ENCODE measurements at regions not wholly inside any gene's neighbourhood (a gene's known extent, or its start where the extent isn't known, plus 50 kb on each side); places are given as distances from the start of the nearest gene placed in this dataset.
"Not testable (repeated sequence)": the region's sequence is repeated elsewhere in the genome, so short reads cannot be mapped to it uniquely, and the experiment has no call there.

- DNase-seq; H3K4me3 ChIP-seq (ENCODE audit: low read length); H3K9me3 ChIP-seq (ENCODE audit: control insufficient read depth, low read length); H3K27me3 ChIP-seq (ENCODE audit: control insufficient read depth, insufficient read depth); ATAC-seq; H3K4me1 ChIP-seq (ENCODE audit: control insufficient read depth, insufficient read depth, low read length); H3K27ac ChIP-seq (ENCODE audit: low read length); intact Hi-C loops (cut with DNase I): not testable (repeated sequence)
- WGBS = 94% methylated on average over 2 of the region's 2 CpGs
Measured at GRCh38 chr2:106320439-106320838, 126.3 kb upstream of the UXS1 start.

GRCh38 chr2:106316915-106317314, 122.8 kb upstream of the UXS1 start:
- no peaks in the 10 kb centered on the region for H3K27me3 ChIP-seq (ENCODE audit: control insufficient read depth, insufficient read depth)
- WGBS = 84% methylated on average over 2 of the region's 2 CpGs

GRCh38 chr2:106314444-106314843, 120.3 kb upstream of the UXS1 start:
- no peak for ATAC-seq
- no peaks in the 10 kb centered on the region for H3K4me1 ChIP-seq (ENCODE audit: control insufficient read depth, insufficient read depth, low read length)
- no peak overlapping the region for H3K27ac ChIP-seq (ENCODE audit: low read length)
- intact Hi-C loops (cut with DNase I) = no loop called here
- no peak overlapping the region for H3K4me3 ChIP-seq (ENCODE audit: low read length)
- DNase-seq = no peak
- 67% methylated on average over 3 of the region's 3 CpGs for WGBS
- H3K9me3 ChIP-seq (ENCODE audit: control insufficient read depth, low read length) = no peaks in the 10 kb centered on the region
- H3K27me3 ChIP-seq (ENCODE audit: control insufficient read depth, insufficient read depth) = no peaks in the 10 kb centered on the region

More at GRCh38 chr2:106316915-106317314, 122.8 kb upstream of the UXS1 start:
- H3K4me3 ChIP-seq (ENCODE audit: low read length) = no peak overlapping the region
- DNase-seq (no peak), ATAC-seq (no peak)
- H3K4me1 ChIP-seq (ENCODE audit: control insufficient read depth, insufficient read depth, low read length) = no peaks in the 10 kb centered on the region
- H3K27ac ChIP-seq (ENCODE audit: low read length) = no peak overlapping the region
- no peaks in the 10 kb centered on the region for H3K9me3 ChIP-seq (ENCODE audit: control insufficient read depth, low read length)
- intact Hi-C loops (cut with DNase I) = no loop called here

- H3K9me3 ChIP-seq (ENCODE audit: control insufficient read depth, low read length) = no peaks in the 10 kb centered on the region
- DNase-seq (no peak), ATAC-seq (no peak)
- intact Hi-C loops (cut with DNase I) = no loop called here
- no peak overlapping the region for H3K27ac ChIP-seq (ENCODE audit: low read length)
- no peaks in the 10 kb centered on the region for H3K4me1 ChIP-seq (ENCODE audit: control insufficient read depth, insufficient read depth, low read length)
- 90% methylated on average over 5 of the region's 5 CpGs for WGBS
- H3K27me3 ChIP-seq (ENCODE audit: control insufficient read depth, insufficient read depth) = no peaks in the 10 kb centered on the region
- no peak overlapping the region for H3K4me3 ChIP-seq (ENCODE audit: low read length)
Measured at GRCh38 chr2:106311041-106311370, 116.9 kb upstream of the UXS1 start.

GRCh38 chr2:106307860-106308259, 113.8 kb upstream of the UXS1 start:
- no peaks in the 10 kb centered on the region for H3K27me3 ChIP-seq (ENCODE audit: control insufficient read depth, insufficient read depth)
- no peak overlapping the region for H3K27ac ChIP-seq (ENCODE audit: low read length)
- intact Hi-C loops (cut with DNase I) = no loop called here
- ATAC-seq = no peak
- DNase-seq = no peak
- H3K4me3 ChIP-seq (ENCODE audit: low read length) = no peak overlapping the region
- no peaks in the 10 kb centered on the region for H3K4me1 ChIP-seq (ENCODE audit: control insufficient read depth, insufficient read depth, low read length)
- 69% methylated on average over 1 of the region's 1 CpG for WGBS
- no peaks in the 10 kb centered on the region for H3K9me3 ChIP-seq (ENCODE audit: control insufficient read depth, low read length)

DNA sequence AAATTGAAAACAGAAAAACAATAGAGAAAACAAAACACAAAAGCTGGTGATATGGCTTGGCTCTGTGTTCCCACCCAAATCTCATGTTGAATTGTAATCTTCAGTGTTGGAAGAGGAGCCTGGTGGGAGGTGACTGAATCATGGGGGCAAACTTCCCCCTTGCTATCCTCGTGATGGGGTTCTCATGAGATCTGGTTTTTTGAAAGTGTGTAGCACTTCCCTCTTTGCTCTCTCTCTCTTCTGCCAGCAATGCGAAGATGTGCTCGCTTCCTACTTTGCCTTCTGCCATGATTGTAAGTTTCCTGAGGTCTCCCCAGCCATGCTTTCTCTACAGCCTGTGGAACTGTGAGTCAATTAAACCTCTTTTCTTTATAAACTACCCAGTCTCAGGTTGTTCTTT, 112.3 kb upstream of the UXS1 start:
- H3K9me3 ChIP-seq (ENCODE audit: control insufficient read depth, low read length) = no peaks in the 10 kb centered on the region
- intact Hi-C loops (cut with DNase I) = no loop called here
- no peaks in the 10 kb centered on the region for H3K4me1 ChIP-seq (ENCODE audit: control insufficient read depth, insufficient read depth, low read length)
- no peak overlapping the region for H3K4me3 ChIP-seq (ENCODE audit: low read length)
- H3K27ac ChIP-seq (ENCODE audit: low read length) = no peak overlapping the region
- no peak for ATAC-seq
- WGBS = 73% methylated on average over 3 of the region's 3 CpGs
- DNase-seq = no peak
- no peaks in the 10 kb centered on the region for H3K27me3 ChIP-seq (ENCODE audit: control insufficient read depth, insufficient read depth)

- Histone ChIP-seq H3K9me3 (ENCODE audit: control insufficient read depth, low read length) (no peaks in the 10 kb centered on the region), H3K27me3 (ENCODE audit: control insufficient read depth, insufficient read depth) (no peaks in the 10 kb centered on the region), H3K27ac (ENCODE audit: low read length) (no peak overlapping the region), H3K4me3 (ENCODE audit: low read length) (no peak overlapping the region), H3K4me1 (ENCODE audit: control insufficient read depth, insufficient read depth, low read length) (no peaks in the 10 kb centered on the region)
- 83% methylated on average over 5 of the region's 5 CpGs for WGBS
- DNase-seq (no peak), ATAC-seq (no peak)
- intact Hi-C loops (cut with DNase I) = no loop called here
Measured at GRCh38 chr2:106304612-106305184, 110.6 kb upstream of the UXS1 start.

GRCh38 chr2:106299696-106300095, 105.6 kb upstream of the UXS1 start:
- WGBS = 43% methylated on average over 2 of the region's 2 CpGs
- DNase-seq = no peak
- Histone ChIP-seq H3K9me3 (ENCODE audit: control insufficient read depth, low read length) (no peaks in the 10 kb centered on the region), H3K27ac (ENCODE audit: low read length) (no peak overlapping the region), H3K27me3 (ENCODE audit: control insufficient read depth, insufficient read depth) (no peaks in the 10 kb centered on the region), H3K4me3 (ENCODE audit: low read length) (no peak overlapping the region), H3K4me1 (ENCODE audit: control insufficient read depth, insufficient read depth, low read length) (no peaks in the 10 kb centered on the region)
- no peak for ATAC-seq
- intact Hi-C loops (cut with DNase I) = no loop called here

DNA sequence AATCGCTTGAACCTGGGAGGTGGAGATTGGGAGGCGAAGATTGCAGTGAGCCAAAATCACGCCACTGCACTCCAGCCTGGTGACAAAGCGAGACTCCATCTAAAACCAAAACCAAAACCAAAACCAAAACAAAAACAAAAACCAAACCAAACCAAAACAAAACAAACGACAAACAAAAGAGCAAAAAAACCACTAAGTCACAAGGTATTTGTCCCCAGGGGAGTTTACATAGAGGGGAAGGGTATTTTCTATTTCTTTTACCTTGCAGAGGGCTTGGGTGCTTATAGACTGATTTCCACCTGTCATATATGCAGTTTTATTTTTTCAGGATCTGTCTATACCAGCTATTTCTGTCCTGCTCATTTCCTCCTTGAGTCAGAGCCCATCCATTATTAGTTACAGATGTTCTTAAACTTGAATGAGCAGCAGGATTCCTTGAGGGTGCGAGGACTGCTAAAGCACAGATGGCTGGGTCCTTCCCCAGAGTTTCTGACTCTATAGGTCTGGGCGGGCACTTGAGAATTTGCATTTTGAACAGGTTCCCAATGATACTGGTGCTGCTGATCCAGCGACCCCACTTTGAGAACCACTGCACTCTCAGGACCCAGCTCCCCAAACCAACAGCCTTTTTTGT, 102.2 kb upstream of the UXS1 start:
- Histone ChIP-seq H3K4me3 (ENCODE audit: low read length) (no peak overlapping the region), H3K9me3 (ENCODE audit: control insufficient read depth, low read length) (no peaks in the 10 kb centered on the region), H3K4me1 (ENCODE audit: control insufficient read depth, insufficient read depth, low read length) (no peaks in the 10 kb centered on the region), H3K27me3 (ENCODE audit: control insufficient read depth, insufficient read depth) (no peaks in the 10 kb centered on the region), H3K27ac (ENCODE audit: low read length) (no peak overlapping the region)
- intact Hi-C loops (cut with DNase I) = no loop called here
- 88% methylated on average over 8 of the region's 8 CpGs for WGBS
- ATAC-seq (no peak), DNase-seq (no peak)

- H3K4me3 ChIP-seq (ENCODE audit: low read length) = no peak overlapping the region
- no peaks in the 10 kb centered on the region for H3K4me1 ChIP-seq (ENCODE audit: control insufficient read depth, insufficient read depth, low read length)
- WGBS = 94% methylated on average over 1 of the region's 1 CpG
- intact Hi-C loops (cut with DNase I) = no loop called here
- no peaks in the 10 kb centered on the region for H3K9me3 ChIP-seq (ENCODE audit: control insufficient read depth, low read length)
- DNase-seq (no peak), ATAC-seq (no peak)
- H3K27ac ChIP-seq (ENCODE audit: low read length) = no peak overlapping the region
- no peaks in the 10 kb centered on the region for H3K27me3 ChIP-seq (ENCODE audit: control insufficient read depth, insufficient read depth)
Measured at GRCh38 chr2:106294182-106294581, 100.1 kb upstream of the UXS1 start.

- H3K9me3 ChIP-seq (ENCODE audit: control insufficient read depth, low read length) = no peaks in the 10 kb centered on the region
- no peak for DNase-seq
- no peaks in the 10 kb centered on the region for H3K27me3 ChIP-seq (ENCODE audit: control insufficient read depth, insufficient read depth)
- no peak overlapping the region for H3K27ac ChIP-seq (ENCODE audit: low read length)
- no peak overlapping the region for H3K4me3 ChIP-seq (ENCODE audit: low read length)
- intact Hi-C loops (cut with DNase I) = no loop called here
- no peaks in the 10 kb centered on the region for H3K4me1 ChIP-seq (ENCODE audit: control insufficient read depth, insufficient read depth, low read length)
- WGBS = 91% methylated on average over 2 of the region's 2 CpGs
- no peak for ATAC-seq
Measured at GRCh38 chr2:106293271-106293783, 99.2 kb upstream of the UXS1 start.

DNA sequence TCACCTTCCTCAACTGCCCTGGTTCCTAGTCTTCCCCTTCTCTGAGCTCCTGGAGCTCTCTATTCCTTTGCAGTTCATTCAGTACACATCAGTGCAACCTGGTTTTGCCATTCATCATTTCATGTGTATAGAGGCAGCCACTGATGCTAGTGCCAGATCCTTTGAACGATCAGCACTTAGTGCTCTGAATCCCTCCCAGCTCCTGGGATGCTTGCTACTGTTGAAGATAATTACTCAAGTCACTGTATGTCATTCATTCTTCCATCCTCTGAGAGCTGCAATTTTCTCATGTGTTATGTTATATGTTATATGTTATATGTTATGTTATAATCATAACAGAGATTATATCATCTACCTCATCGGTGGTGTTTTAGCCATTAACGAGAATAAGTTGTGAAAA, 98.5 kb upstream of the UXS1 start:
- no peak overlapping the region for H3K4me3 ChIP-seq (ENCODE audit: low read length)
- no peaks in the 10 kb centered on the region for H3K27me3 ChIP-seq (ENCODE audit: control insufficient read depth, insufficient read depth)
- 88% methylated on average over 3 of the region's 3 CpGs for WGBS
- H3K9me3 ChIP-seq (ENCODE audit: control insufficient read depth, low read length) = no peaks in the 10 kb centered on the region
- no peak overlapping the region for H3K27ac ChIP-seq (ENCODE audit: low read length)
- no peak for ATAC-seq
- intact Hi-C loops (cut with DNase I) = no loop called here
- H3K4me1 ChIP-seq (ENCODE audit: control insufficient read depth, insufficient read depth, low read length) = no peaks in the 10 kb centered on the region
- no peak for DNase-seq

Measured in right cardiac atrium (tissue), 5 donors.